Panc1 (cell line): ENCODE measurements at regions not wholly inside any gene's neighbourhood (a gene's known extent, or its start where the extent isn't known, plus 50 kb on each side); places are given as distances from the start of the nearest gene placed in this dataset.

Experiments used
- POLR2AphosphoS5 ChIP-seq: IDR thresholded peaks from 2 replicates; pipeline ENCODE4 v1.6.1; 2012; ENCODE audit warnings: mild to moderate bottlenecking, low read depth, low read length, moderate library complexity
- SIN3A ChIP-seq: IDR thresholded peaks from 2 replicates; pipeline ENCODE4 v1.6.1; 2012; ENCODE audit warnings: low read depth, mild to moderate bottlenecking, low read length, moderate library complexity, borderline replicate concordance; ENCODE audit not compliant: insufficient read depth
- TCF7L2 ChIP-seq: IDR thresholded peaks from 2 replicates; pipeline ENCODE4 v1.6.1; 2011; ENCODE audit warnings: mild to moderate bottlenecking, low read depth, low read length, inconsistent platforms
- TF ChIP-seq, protein P1 (sequence below): fragments of 450-650 bp; IDR thresholded peaks from 2 replicates; pipeline ENCODE4 v1.5.1; 2017; ENCODE audit warnings: mild to moderate bottlenecking
- TF ChIP-seq, protein P2 (sequence below), 2 experiments: IDR thresholded peaks; 2 replicates each; pipeline ENCODE4 v1.6.1; 2011 to 2012; ENCODE audit warnings: low read depth in 2 of 2, control low read depth in 1 of 2, low read length in 1 of 2, mild to moderate bottlenecking in 1 of 2, moderate library complexity in 1 of 2; ENCODE audit not compliant: insufficient read depth in 1 of 2

DNA sequence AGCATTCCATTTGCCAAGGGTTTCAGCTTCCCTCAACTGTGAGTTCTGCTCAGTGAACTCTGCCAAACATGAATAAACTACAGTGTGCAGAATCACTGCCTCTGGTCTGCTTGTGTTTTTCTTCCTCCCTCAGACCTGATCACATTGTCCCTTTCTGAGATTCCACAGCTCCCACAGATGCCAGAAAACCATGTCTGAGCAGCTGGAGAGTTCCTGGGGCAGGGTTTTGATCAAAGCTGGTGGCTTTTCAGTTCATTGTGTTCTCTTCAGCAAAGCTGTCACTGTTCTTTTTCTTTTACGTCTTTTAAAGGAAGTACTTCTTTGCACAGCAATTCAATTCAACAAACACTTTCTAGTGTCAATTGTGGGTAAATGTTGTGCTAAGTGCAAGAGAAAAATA is 555.8 kb downstream of the RBFOX1 start:
- TF ChIP-seq, protein P1, sequence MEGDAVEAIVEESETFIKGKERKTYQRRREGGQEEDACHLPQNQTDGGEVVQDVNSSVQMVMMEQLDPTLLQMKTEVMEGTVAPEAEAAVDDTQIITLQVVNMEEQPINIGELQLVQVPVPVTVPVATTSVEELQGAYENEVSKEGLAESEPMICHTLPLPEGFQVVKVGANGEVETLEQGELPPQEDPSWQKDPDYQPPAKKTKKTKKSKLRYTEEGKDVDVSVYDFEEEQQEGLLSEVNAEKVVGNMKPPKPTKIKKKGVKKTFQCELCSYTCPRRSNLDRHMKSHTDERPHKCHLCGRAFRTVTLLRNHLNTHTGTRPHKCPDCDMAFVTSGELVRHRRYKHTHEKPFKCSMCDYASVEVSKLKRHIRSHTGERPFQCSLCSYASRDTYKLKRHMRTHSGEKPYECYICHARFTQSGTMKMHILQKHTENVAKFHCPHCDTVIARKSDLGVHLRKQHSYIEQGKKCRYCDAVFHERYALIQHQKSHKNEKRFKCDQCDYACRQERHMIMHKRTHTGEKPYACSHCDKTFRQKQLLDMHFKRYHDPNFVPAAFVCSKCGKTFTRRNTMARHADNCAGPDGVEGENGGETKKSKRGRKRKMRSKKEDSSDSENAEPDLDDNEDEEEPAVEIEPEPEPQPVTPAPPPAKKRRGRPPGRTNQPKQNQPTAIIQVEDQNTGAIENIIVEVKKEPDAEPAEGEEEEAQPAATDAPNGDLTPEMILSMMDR = no peak
- TF ChIP-seq POLR2AphosphoS5 = no peak
- no peak for TF ChIP-seq TCF7L2
- TF ChIP-seq SIN3A = no peak
- TF ChIP-seq, protein P2, sequence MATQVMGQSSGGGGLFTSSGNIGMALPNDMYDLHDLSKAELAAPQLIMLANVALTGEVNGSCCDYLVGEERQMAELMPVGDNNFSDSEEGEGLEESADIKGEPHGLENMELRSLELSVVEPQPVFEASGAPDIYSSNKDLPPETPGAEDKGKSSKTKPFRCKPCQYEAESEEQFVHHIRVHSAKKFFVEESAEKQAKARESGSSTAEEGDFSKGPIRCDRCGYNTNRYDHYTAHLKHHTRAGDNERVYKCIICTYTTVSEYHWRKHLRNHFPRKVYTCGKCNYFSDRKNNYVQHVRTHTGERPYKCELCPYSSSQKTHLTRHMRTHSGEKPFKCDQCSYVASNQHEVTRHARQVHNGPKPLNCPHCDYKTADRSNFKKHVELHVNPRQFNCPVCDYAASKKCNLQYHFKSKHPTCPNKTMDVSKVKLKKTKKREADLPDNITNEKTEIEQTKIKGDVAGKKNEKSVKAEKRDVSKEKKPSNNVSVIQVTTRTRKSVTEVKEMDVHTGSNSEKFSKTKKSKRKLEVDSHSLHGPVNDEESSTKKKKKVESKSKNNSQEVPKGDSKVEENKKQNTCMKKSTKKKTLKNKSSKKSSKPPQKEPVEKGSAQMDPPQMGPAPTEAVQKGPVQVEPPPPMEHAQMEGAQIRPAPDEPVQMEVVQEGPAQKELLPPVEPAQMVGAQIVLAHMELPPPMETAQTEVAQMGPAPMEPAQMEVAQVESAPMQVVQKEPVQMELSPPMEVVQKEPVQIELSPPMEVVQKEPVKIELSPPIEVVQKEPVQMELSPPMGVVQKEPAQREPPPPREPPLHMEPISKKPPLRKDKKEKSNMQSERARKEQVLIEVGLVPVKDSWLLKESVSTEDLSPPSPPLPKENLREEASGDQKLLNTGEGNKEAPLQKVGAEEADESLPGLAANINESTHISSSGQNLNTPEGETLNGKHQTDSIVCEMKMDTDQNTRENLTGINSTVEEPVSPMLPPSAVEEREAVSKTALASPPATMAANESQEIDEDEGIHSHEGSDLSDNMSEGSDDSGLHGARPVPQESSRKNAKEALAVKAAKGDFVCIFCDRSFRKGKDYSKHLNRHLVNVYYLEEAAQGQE (IDR thresholded peaks at IDR 0.05; ENCODE audit: insufficient read depth in 1 of 2, low read depth in 2 of 2, low read length in 1 of 2) = no peak
